Embryonic facial prominence (tissue), 1 donor: ENCODE measurements at regions not wholly inside any gene's neighbourhood (a gene's known extent, or its start where the extent isn't known, plus 50 kb on each side); places are given as distances from the start of the nearest gene placed in this dataset.
A peak's percentile ranks its signal among the peaks of the same experiment; 100 is the strongest.
"Not testable (repeated sequence)": the region's sequence is repeated elsewhere in the genome, so short reads cannot be mapped to it uniquely, and the experiment has no call there.

ENCODE experiments used
- DNase-seq: peaks from one replicate; pipeline ENCODE4 v3.0.0-alpha.2; 2016; ENCODE audit errors: extremely low spot score

DNA sequence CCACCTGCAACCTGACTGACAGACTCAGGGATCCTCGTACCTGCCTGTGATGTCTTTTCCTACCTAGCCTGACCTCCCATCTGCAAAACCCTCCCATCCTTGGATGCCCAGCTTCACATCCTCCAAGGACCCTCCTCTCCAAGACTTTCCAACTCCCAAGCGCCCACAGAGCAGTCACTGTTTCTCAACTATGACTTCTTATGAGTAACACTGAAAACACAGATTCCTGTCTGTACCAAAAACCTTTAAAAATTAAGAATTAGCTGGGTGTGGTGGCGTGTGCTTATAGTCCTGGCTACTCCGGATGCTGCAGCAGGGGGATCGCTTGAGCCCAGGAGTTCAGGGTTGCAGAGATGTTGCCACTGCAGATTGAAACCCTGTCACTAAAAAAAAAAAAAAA, 181.9 kb downstream of the PSMG1 start:
- DNase-seq: no peak

DNA sequence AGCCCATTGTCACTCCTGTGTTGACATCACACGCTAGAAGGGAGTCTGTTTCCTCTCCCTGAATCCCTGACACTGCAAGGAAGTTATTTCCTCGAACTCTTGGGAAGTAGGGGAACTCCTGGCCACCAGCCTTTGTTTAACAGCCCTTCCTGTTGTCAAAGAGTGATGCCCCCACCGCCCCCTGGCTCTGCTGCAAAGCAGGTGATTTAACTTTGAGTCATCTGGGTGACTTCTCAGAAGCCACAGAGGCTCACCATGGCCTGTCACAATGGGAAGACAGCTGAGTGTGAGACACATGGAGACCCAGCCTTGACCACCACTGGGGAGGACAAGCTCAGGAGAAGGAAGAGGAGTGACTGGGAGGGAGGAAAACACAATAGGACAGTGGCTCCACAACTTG, 182.8 kb downstream of the PSMG1 start:
- DNase-seq: no peak

GRCh38 chr21:38999161-38999560, 184.1 kb downstream of the PSMG1 start:
- DNase-seq: no peak

GRCh38 chr21:38998281-38998680, 185.0 kb downstream of the PSMG1 start:
- DNase-seq: not testable (repeated sequence)

DNA sequence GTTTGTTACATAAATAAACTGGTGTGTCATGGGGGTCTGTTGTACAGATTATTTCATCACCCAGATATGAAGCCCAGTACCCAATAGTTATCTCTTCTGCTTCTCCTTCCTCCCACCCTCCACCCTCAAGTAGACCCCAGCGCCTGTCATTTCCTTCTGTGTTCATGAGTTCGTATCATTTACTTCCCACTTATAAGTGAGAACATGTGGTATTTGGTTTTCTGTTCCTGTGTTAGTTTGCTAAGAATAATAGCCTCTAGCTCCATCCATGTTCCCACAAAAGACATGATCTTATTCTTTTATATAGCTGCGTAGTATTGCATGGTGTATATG, 185.4 kb downstream of the PSMG1 start:
- DNase-seq: not testable (repeated sequence)

GRCh38 chr21:38997051-38997842, 186.0 kb downstream of the PSMG1 start:
- no peak for DNase-seq

- DNase-seq: no peak
Measured at GRCh38 chr21:38996355-38996754, 186.9 kb downstream of the PSMG1 start.

GRCh38 chr21:38995731-38996130, 187.5 kb downstream of the PSMG1 start:
- DNase-seq: no peak

GRCh38 chr21:38995071-38995669, 188.1 kb downstream of the PSMG1 start:
- no peak for DNase-seq

DNA sequence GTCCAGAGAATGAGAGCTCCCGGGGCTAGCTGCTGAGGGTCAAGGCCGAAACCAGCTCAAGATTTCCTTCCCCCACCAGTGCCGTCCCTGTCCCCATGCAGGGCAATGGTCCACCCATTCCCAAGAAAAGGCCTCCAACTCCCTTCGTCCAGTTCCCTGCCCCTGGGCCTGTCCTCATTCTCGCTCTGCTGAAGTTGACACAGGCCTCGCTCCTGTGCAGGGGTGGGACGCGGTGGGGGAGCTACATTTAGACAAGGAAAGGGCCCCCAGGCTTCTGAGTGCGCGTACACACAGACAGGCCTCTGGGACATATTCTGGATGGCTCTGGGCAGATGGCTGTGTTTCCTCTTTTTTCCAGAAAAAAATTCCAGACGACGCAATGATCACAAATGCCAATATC, 188.3 kb downstream of the ETS2 start:
- no peak for DNase-seq

DNA sequence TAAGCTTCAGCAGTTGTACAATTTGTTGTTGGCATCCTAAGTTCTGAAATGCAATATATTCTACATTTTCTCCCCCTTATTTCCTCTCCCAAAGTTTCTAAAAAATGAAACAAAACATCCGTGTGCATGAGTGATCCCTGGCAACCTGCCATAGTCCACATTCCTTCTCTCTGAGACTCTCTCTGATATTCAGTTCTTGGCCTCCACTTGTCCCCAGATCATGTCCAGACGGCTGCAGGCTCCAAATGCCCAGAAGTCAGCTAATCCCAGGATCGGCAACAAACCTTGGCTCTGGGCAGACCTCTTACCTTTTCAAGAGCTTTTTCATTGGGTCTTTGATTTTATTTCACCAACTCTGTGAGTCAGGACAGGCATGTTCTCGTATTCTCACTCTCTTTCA, 187.8 kb downstream of the ETS2 start:
- DNase-seq: peak; percentile 50

DNA sequence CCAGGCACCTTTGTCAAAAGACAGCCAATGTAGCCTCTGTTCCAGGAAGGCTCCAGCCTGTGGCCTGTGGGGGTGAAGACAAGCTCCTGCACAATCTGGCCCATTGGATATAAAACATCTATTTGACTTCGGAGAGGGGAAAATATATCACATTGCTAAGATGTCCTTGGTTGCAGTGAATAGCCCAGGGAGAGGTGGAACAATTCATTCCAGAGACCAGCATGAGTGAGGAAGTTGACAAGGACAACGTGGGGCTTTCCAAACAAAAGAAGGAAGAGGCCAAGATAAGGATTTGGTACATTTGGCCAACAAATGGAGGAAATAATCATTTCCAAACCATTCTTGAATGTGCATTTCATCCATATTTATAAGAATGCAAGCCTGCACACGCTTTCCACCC, 187.0 kb downstream of the ETS2 start:
- DNase-seq: no peak

- no peak for DNase-seq
Measured at GRCh38 chr21:38990424-38990794, 184.7 kb downstream of the ETS2 start.

DNA sequence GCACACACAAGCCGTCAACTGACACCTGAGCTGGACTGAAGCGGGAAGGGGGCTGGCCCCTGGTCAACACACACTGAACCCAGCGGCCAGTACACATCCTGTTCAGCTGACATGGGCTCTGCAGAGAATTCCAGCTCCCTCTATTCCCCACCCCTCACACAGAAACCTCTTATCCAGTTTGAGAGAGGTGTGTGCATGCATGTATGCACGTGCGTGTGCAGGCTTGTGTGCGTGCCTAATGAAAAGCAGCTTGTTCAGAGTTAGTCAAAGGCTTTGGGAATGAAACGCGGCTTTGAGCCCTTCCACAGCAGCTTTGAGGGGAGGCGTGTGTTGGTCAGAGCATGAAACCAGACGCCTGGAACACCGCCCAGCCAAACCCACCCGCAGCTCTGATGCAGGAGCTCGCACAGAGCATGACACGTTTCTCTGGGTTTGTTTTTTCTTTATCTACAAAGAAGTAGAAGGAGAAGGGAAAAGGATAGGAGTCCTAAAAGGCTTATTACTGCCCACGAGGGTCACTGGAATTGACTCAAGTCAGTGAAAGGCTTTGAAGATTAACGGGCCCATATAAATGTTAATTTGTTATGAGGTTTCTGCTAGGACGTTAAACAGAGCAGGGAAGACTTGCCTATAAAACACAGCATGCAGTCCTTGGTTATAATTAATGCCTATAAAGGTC, 184.2 kb downstream of the ETS2 start:
- DNase-seq: peak; percentile 77

DNA sequence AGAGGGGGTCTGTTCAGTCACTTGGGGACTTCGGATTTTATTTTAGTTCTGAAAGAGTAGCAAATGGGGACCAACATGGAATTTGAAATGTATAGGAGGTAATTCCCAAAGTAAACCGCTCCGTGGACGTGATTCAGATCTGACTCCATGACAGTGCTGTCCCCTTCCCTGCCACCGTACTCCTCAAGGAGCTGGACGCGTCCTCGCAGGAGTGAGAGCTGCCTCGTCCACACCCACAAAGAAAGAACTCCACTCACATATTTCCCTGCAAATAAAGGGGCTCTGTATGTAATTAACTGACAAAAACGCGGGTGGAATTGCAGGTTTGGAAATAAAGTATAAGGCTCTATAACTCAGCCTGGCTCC, 183.6 kb downstream of the ETS2 start:
- DNase-seq: no peak

DNA sequence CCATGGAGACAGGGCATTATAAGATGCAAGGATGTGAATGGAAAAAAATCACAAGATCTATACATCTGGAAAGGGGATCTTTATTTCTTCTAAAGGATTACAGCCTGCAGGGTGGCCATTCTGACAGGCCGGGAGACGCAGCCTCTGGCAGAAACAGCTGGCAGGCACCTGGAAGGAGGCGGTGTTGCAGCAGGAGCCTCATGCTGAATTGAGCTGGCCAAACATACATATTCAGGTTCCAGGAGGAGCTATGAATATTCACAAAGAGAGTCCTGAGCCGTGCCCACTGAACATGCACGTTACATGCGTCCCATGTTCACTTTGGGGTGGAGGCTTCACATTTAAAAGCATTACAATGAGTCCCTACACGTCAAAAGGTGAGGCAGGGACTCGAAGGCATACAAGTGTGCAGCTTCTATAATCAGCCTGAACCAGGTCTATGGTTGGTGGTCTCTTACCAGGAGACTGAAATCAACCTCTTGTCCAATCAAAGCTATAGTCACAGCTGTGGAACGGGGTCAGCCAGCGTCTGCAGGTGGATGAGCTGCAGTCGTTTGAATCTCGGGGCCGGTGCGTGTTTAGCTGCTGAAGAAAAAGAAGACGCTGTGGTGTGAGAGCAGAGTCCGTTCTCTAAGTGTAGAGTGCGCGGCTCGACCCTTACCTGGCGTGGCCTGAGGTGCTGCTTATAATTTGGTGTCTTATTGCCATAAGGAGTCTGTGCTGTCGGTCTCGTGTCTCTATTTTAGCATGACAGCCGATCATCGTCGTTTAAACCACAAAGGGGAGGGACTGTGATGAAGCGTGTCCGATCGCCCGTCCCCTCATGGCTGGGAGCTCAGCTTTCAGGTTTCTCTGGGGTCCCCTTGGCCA, 183.0 kb downstream of the ETS2 start:
- no peak for DNase-seq

DNA sequence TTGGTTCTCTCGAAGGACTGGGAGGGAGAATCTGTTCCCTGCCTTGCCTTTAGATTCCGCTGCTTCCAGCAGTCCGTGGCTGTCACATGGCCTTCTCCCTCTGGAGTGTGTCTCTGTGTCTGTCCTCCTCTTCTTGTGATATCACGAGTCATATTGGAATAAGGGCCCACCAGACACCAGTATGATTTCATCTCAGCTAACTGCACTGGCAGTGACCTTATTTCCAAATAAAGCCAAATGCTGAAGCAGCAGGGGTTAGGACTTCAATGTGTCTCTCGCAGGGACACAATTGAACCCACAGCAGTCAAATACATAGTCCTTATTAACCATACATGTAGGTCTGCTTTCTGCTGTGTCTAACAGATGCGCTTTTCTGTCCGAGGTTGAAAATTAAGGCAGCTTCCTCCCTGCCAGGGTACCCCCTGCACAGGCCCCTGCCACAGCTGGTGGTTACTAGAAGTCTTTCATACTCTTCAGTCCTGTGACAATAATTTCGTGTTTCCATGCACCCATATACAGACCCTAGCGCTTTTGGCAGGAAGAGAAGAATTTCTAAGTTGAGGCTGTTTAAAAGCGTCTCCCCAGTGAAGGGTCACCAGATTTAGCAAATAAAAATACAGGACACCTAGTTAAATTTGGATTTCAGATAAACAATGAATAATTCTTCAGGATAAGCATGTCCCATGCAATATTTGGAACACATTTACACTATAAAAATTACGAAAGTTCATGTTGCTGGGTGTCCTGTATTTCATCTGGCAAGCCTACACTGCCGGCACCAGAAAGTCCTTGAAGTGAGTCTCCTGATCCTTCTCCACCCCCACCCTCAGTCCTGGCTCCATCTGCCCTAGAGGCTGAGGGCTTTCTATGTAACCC, 182.1 kb downstream of the ETS2 start:
- DNase-seq: no peak

DNA sequence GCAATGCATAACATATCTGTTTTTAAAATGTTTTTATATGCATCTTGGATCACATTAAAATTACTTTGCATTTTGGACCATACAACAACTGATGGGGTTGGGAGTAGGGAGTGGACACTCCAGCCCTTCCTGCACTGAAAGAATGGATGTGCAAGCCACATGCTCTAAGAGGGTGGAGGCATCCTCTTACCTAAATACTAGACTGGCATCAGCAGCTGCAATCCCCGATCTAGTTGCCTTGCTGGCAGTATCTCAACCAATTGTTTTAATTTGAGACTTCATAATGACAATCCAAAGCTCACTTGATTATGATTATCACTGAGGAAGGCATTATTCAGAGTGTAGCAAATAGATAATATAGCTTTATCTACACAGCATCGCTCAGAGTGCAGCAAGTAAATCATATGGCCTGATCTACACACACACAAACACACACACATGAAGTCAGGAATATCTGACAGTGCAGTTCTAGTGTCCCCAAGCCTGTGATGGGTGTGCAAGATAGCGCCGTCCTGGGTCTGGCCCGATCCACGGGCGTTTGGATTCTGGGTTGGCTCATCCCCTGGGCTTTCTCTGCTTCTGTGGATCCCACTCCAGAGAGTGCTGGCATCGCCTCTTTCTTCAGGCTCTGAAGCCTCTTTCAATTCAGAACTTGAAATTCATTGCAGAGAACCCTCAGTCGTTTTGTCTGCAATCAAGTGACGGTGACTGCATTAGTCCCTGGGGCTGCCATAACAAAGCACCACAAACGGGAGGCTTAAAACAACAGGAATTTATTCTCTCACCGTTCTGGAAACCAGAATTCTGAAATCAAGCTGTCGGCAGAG, 181.3 kb downstream of the ETS2 start:
- DNase-seq: no peak

DNA sequence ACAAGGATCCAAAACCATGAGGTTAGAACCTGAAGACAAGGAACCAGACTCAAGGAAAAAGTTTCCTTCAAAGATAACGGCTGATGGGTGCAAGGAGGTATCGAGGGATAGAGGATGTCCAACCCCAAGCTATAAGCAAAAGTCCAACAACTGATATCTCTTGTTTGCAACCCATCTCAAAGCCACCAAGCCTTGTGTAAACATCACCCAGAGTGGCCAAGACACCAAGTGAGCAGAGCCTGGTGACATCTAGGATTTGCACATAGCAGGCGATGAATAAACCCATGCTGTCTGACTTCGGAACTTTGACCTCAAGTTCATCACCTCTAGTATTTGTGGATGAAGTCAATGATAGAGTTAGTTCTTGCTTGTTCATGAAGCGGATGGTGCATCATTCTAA, 180.7 kb downstream of the ETS2 start:
- no peak for DNase-seq

- peak; percentile 79 for DNase-seq
Measured at GRCh38 chr21:38985568-38986378, 180.0 kb downstream of the ETS2 start.
